Adrenal gland (tissue), 9 donors: ENCODE measurements at regions not wholly inside any gene's neighbourhood (a gene's known extent, or its start where the extent isn't known, plus 50 kb on each side); places are given as distances from the start of the nearest gene placed in this dataset.

Experiments used
- DNase-seq, 7 donors: peaks; one replicate each; pipeline ENCODE4 v3.0.0-alpha.2; 2019 to 2020
- H3K27ac ChIP-seq, 5 donors: fragments of 200-600 bp; sonication (generic) in 4 of 5; 1 replicate in 3 of 5; 2 replicates in 2 of 5; pipeline versions ENCODE4 v1.5.1 to v1.8.0; 2016 to 2020; ENCODE audit warnings: mild to moderate bottlenecking in 1 of 5
- H3K27me3 ChIP-seq: fragments of 200-600 bp; 2 replicates; pipeline ENCODE4 v1.8.0; 2021
- H3K36me3 ChIP-seq, 2 donors: fragments of 200-600 bp; replicated peaks in 1 of 2; 1 replicate in 1 of 2; 2 replicates in 1 of 2; pipeline versions ENCODE4 v1.5.1 to v1.8.0; 2018 to 2022
- H3K4me1 ChIP-seq, 2 donors: fragments of 200-600 bp; replicated peaks in 1 of 2; 1 replicate in 1 of 2; 2 replicates in 1 of 2; pipeline versions ENCODE4 v1.5.1 to v1.8.0; 2018 to 2021
- H3K4me3 ChIP-seq, 4 donors: fragments of 200-600 bp; sonication (generic) in 3 of 4; one replicate each; pipeline ENCODE4 v1.5.1; 2016 to 2018
- H3K9me3 ChIP-seq, 3 donors: fragments of 200-600 bp; sonication (generic) in 1 of 3; replicated peaks in 1 of 3; 1 replicate in 2 of 3; 2 replicates in 1 of 3; pipeline versions ENCODE4 v1.5.1 to v1.8.0; 2016 to 2021
- CTCF ChIP-seq, 6 experiments: fragments of 450-650 bp in 4 of 6; fragments of 200-600 bp in 2 of 6; sonication (generic) in 1 of 6; IDR thresholded peaks; 1 replicate in 5 of 6; 2 replicates in 1 of 6; pipeline versions ENCODE4 v1.5.1 to v1.8.0; 2016 to 2021; ENCODE audit warnings: antibody characterized with exemption in 6 of 6, mild to moderate bottlenecking in 2 of 6, moderate library complexity in 1 of 6
- POLR2A ChIP-seq, 2 donors: fragments of 450-650 bp; IDR thresholded peaks; one replicate each; pipeline ENCODE4 v1.6.1; 2017; ENCODE audit warnings: antibody characterized with exemption in 2 of 2, mild to moderate bottlenecking in 2 of 2, moderate library complexity in 1 of 2
- whole genome bisulfite sequencing, 4 donors: extraction: QIAGEN DNeasy Blood & Tissue Kit in 2 of 4; methylation state at CpG; one replicate each; pipeline versions ENCODE4 v1.1.5 to v1.1.7; 2013 to 2017; 5-methylcytosine and 5-hydroxymethylcytosine counted together
- intact Hi-C, 2 donors: fragments of 100-400 bp; cut with DNase I; formaldehyde crosslinking; loops; one replicate each; pipeline versions ENCODE4 v1.14.1 to v1.15.0; 2022 to 2023
- microRNA-seq, 3 donors: library from miRNA; unstranded; fragments of <30 nt; microRNA quantifications; one replicate each; pipeline ENCODE4, GENCODE V29; 2017 to 2020
- small RNA-seq, 2 donors: library from RNA; depleted of rRNA; stranded (forward); fragments of <200 nt; gene quantifications; one replicate each; pipeline ENCODE3, GENCODE V24; 2016
- donor health status: healthy with polysubstance abuse.
- donor health status: Bipolar disorder and iron deficiency.
- donor health status: DM: yes; HTN: yes; CAD: no.
- donor health status: DM: no; HTN: no; CAD: no.
- donor health status: DM: no; HTN: no; CAD: no.

GRCh38 chr9:106798016-106798799 is 64.8 kb upstream of the ZNF462 start:
- no peaks in the 10 kb centered on the region for H3K36me3 ChIP-seq
- no peak overlapping the region for H3K4me3 ChIP-seq
- H3K27ac ChIP-seq: no peak overlapping the region
- 81 to 89% (median 84%) methylated on average over 9 of the region's 9 CpGs for WGBS, 4 donors
- intact Hi-C loops: no loop called here
- no peak for DNase-seq
- TF ChIP-seq POLR2A (IDR thresholded peaks at IDR 0.05): no peak
- no peaks in the 10 kb centered on the region for H3K9me3 ChIP-seq
- no peaks in the 10 kb centered on the region for H3K27me3 ChIP-seq
- H3K4me1 ChIP-seq: no peaks in the 10 kb centered on the region

GRCh38 chr9:106799152-106799551 is 63.8 kb upstream of the ZNF462 start:
- Histone ChIP-seq H3K4me1 (no peaks in the 10 kb centered on the region), H3K4me3 (no peak overlapping the region), H3K27me3 (no peaks in the 10 kb centered on the region), H3K9me3 (no peaks in the 10 kb centered on the region), H3K36me3 (no peaks in the 10 kb centered on the region), H3K27ac (no peak overlapping the region)
- TF ChIP-seq CTCF (IDR thresholded peaks at IDR 0.05) (no peak), POLR2A (IDR thresholded peaks at IDR 0.05) (no peak)
- intact Hi-C loops: no loop called here
- DNase-seq: no peak
- 54 to 66% (median 61%) methylated on average over 4 of the region's 4 CpGs for WGBS, 4 donors

GRCh38 chr9:106800701-106801270 is 62.2 kb upstream of the ZNF462 start:
- Histone ChIP-seq H3K27me3 (no peaks in the 10 kb centered on the region), H3K9me3 (no peaks in the 10 kb centered on the region), H3K27ac (no peak overlapping the region), H3K36me3 (no peaks in the 10 kb centered on the region), H3K4me3 (no peak overlapping the region), H3K4me1 (no peaks in the 10 kb centered on the region)
- intact Hi-C loops: no loop called here
- WGBS, 4 donors: 76 to 90% (median 84%) methylated on average over 3 to 6 of the region's 6 CpGs
- no peak for TF ChIP-seq CTCF (IDR thresholded peaks at IDR 0.05)
- no peak for TF ChIP-seq POLR2A (IDR thresholded peaks at IDR 0.05)
- no peak for DNase-seq

- Histone ChIP-seq H3K4me3 (no peak overlapping the region), H3K27me3 (no peaks in the 10 kb centered on the region), H3K36me3 (no peaks in the 10 kb centered on the region), H3K4me1 (no peaks in the 10 kb centered on the region), H3K27ac (no peak overlapping the region), H3K9me3 (no peaks in the 10 kb centered on the region)
- TF ChIP-seq POLR2A (IDR thresholded peaks at IDR 0.05): no peak
- no peak for TF ChIP-seq CTCF (IDR thresholded peaks at IDR 0.05)
- DNase-seq: no peak
- intact Hi-C loops: no loop called here
- WGBS, 4 donors: 73 to 84% (median 80%) methylated on average over 2 of the region's 2 CpGs
These were observed 61.1 kb upstream of the ZNF462 start for GRCh38 chr9:106801816-106802215.

Small RNA genes in the stretch of these regions (microRNA-seq; reads per million reads assigned to microRNA genes)
- 0 to 0.45 (median 0) reads per million in 3 donors for gene MIR8081

Small RNA genes in the stretch of these regions (small RNA-seq; reads per million reads assigned to genes)
- 0 reads per million in 2 donors for gene MIR8081
